ENCODE measurements at regions not wholly inside any gene's neighbourhood (a gene's known extent, or its start where the extent isn't known, plus 50 kb on each side); places are given as distances from the start of the nearest gene placed in this dataset.
"Not testable (repeated sequence)": the region's sequence is repeated elsewhere in the genome, so short reads cannot be mapped to it uniquely, and the experiment has no call there.

- DNase-seq (ENCODE audit: low read depth): no peak
Observed at GRCh38 chr18:38663682-38664081, 1098.1 kb upstream of the CELF4 start.

GRCh38 chr18:38663270-38663669 lies 1097.7 kb upstream of the CELF4 start:
- DNase-seq (ENCODE audit: low read depth): no peak

GRCh38 chr18:38654946-38655345 lies 1089.3 kb upstream of the CELF4 start:
- no peak for DNase-seq (ENCODE audit: low read depth)

- no peak for DNase-seq (ENCODE audit: low read depth)
Observed at GRCh38 chr18:38651736-38652135, 1086.1 kb upstream of the CELF4 start.

GRCh38 chr18:38648179-38648578 lies 1082.6 kb upstream of the CELF4 start:
- no peak for DNase-seq (ENCODE audit: low read depth)

GRCh38 chr18:38646296-38646695 lies 1080.7 kb upstream of the CELF4 start:
- DNase-seq (ENCODE audit: low read depth): no peak

- DNase-seq (ENCODE audit: low read depth): no peak
Observed at GRCh38 chr18:38644875-38645641, 1079.5 kb upstream of the CELF4 start.

GRCh38 chr18:38642711-38643110 lies 1077.1 kb upstream of the CELF4 start:
- DNase-seq (ENCODE audit: low read depth): no peak

GRCh38 chr18:38639700-38640099 lies 1074.1 kb upstream of the CELF4 start:
- DNase-seq (ENCODE audit: low read depth): not testable (repeated sequence)

- DNase-seq (ENCODE audit: low read depth): no peak
Observed at GRCh38 chr18:38635709-38636430, 1070.3 kb upstream of the CELF4 start.

- DNase-seq (ENCODE audit: low read depth): no peak
Observed at GRCh38 chr18:38634117-38634516, 1068.5 kb upstream of the CELF4 start.

- DNase-seq (ENCODE audit: low read depth): no peak
Observed at GRCh38 chr18:38633333-38633732, 1067.7 kb upstream of the CELF4 start.

- DNase-seq (ENCODE audit: low read depth): no peak
Observed at GRCh38 chr18:38619129-38619528, 1053.5 kb upstream of the CELF4 start.

- no peak for DNase-seq (ENCODE audit: low read depth)
Observed at GRCh38 chr18:38616306-38616705, 1050.7 kb upstream of the CELF4 start.

GRCh38 chr18:38612904-38613303 lies 1047.3 kb upstream of the CELF4 start:
- no peak for DNase-seq (ENCODE audit: low read depth)

GRCh38 chr18:38611036-38611964 lies 1045.7 kb upstream of the CELF4 start:
- DNase-seq (ENCODE audit: low read depth): no peak

- no peak for DNase-seq (ENCODE audit: low read depth)
Observed at GRCh38 chr18:38606841-38607240, 1041.2 kb upstream of the CELF4 start.

- DNase-seq (ENCODE audit: low read depth): no peak
Observed at GRCh38 chr18:38602341-38602740, 1036.7 kb upstream of the CELF4 start.

- no peak for DNase-seq (ENCODE audit: low read depth)
Observed at GRCh38 chr18:38587571-38587970, 1022.0 kb upstream of the CELF4 start.

- no peak for DNase-seq (ENCODE audit: low read depth)
Observed at GRCh38 chr18:38586327-38586726, 1020.7 kb upstream of the CELF4 start.

GRCh38 chr18:38579764-38580163 lies 1014.2 kb upstream of the CELF4 start:
- no peak for DNase-seq (ENCODE audit: low read depth)

GRCh38 chr18:38576916-38577315 lies 1011.3 kb upstream of the CELF4 start:
- DNase-seq (ENCODE audit: low read depth): no peak
